GM18499 (cell line): ENCODE measurements at regions not wholly inside any gene's neighbourhood (a gene's known extent, or its start where the extent isn't known, plus 50 kb on each side); places are given as distances from the start of the nearest gene placed in this dataset.

Experiments
- ATAC-seq: cut with Tn5 transposase; IDR thresholded peaks from one replicate; pipeline ENCODE4 v1.9.1; 2021; ENCODE audit warnings: moderate number of reproducible peaks; ENCODE audit not compliant: insufficient read depth, unreplicated experiment

DNA sequence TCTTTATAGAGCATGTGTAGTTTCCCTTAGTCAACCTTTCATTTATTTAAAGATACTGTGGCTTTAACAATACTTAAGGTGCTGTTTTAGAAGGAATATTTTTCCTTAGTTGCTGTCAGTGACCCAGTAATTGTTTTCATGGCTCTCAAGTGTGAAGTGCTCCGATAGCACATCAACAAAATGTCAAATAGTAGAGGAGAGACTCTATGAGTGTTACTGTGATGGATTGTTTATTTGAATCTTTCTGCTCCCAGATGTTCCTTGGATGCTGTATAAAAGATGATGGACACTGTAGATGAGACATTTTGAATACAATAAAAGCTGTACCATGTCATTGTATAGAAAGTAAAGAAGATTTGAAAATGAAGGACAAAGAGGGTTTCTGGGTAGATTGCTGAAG, 1185.7 kb upstream of the C9orf72 start:
- no peak for ATAC-seq

DNA sequence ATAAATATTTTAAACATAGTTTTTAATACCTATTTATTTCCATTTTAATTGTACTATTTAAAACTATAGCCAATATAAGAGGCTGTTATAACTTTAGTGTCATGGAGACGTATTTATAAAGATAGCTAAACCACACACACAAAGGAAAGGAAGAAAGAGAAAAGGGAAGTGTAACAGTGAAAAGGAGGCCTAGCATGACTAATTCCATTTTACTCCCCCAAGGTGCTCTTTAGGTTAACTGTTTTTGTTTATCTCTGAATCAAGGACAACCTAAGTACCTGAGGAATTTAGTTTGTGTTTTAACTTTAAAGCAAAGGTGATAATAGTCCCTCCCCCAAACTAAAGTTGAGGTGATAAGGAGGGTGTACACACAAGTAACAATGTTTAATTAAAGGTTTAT, 1188.9 kb upstream of the C9orf72 start:
- no peak for ATAC-seq

DNA sequence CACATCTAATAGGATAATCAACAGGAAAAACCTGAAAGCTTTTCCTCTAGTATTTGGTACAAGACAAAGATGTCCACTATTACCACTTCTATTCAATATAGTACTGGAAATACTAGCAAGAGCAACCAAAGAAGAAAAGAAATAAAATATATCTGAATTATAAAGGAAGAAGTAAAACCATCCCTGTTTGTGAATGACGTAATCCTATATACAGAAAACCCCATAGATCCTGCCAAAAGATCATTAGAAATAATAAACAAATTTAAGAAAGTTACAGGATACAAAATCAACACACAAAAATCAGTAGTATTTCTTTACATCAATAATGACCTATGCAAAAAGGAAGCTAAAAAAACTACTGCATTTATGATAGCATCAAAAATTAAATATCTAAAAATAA, 1191.3 kb upstream of the C9orf72 start:
- ATAC-seq, result no peak

DNA sequence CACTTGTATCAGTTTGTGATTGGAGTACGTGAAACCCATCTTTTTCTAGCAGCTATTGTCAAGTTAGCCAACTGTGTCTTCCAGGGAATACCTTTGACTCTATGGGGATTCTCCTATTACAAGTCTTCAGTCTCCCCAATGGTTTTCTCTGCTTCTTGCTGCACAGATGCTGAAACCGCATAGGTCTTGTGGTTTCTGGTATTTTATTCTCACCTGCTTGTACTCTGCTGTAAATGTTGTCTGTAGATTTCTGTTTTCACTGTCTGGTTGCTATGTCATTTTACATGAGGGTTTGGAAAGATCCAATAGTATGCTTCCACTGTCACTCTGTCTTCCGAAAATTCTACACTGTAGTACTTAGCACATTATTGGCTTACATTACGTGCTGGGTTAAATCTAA, 1196.9 kb upstream of the C9orf72 start:
- ATAC-seq, result no peak

DNA sequence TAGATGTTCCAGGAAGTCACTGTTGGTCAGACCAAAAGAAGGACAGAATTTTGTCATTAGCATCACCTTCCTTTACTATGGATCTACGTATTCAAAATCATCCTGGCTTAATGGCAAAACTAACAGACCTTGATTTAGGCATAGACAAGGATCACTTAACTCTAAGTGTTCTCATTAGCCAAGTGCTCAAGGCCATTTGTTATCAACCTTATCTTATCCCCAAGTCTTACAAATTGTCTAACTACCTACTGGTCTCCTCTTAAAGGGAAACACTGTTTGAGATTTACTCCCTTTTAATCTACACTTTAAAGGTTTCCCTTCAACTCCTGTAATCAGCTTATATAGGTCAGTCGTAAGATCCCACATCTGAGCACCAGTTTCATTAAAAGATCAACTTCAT, 1197.5 kb upstream of the C9orf72 start:
- ATAC-seq, result no peak

DNA sequence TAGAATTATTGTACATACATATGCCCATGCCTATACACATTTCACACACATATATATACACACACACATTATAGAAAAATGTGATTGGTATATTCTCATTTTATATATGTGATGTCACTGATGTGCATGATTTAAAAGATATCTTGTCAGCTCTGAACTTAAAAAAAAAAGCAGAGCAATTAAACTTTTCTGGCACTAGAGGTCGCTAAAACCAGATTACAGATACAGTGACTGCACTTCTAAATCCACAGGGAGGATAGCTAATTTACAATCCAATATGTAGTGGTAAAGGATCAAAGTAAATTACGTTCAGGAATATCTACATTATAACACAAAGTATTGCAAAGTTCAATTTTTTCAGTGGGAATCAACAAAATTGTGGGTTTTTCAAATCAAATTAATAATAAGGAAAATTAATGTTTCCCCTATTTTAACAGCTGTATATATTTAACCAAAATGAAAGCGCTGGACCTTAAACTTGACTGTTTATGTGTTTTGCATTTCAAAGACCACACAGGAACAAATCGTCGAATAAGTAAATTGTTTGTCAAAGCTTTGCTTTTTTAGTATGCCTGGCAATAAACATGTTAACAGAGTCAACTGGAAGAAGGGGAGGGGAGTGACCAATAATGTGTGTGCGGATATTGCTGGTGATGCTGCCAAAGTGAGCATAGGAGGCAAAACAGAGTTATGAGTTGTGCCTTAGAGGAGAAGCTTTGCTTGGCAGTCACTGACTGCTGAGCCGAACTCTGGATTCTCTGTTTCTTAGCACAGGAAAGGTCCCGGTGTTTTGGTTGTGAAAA, 1201.4 kb upstream of the C9orf72 start:
- no peak for ATAC-seq

DNA sequence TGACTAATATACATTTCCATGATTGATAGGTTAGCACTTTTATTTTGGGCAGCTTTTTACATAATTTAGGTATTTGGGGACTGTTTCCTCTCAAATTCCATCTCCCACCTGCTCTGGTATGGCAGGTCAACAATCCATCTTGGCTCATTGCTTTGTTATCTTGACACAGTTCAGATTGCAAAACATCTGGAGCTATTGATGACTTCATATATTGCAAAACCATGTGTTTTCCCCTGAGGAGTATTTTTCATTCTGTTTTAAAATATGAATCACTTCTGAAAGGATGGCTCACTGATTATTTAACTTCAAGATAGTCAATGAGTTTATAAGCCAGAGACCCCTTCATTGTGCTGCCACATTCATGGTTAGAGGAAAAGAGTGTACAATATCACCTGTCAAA, 1206.0 kb upstream of the C9orf72 start:
- ATAC-seq, result no peak

DNA sequence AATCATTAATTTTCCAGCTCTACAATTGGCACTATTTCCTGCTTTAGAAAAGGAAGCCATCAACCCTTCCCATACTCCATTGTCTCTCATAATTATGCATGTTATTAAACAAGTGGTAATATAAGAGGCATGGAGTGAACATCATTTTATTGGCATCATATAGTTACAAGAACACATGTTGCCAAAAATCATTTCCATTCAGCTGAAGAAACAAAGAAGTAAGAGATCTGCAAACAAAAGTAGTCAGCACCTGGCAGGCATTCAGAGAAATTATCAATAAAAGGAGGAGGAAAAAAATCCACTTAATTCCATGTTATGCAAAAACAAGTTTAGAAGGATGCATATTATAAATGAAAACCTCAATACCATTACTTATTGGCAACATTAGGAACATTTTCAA, 1208.2 kb upstream of the C9orf72 start:
- no peak for ATAC-seq

DNA sequence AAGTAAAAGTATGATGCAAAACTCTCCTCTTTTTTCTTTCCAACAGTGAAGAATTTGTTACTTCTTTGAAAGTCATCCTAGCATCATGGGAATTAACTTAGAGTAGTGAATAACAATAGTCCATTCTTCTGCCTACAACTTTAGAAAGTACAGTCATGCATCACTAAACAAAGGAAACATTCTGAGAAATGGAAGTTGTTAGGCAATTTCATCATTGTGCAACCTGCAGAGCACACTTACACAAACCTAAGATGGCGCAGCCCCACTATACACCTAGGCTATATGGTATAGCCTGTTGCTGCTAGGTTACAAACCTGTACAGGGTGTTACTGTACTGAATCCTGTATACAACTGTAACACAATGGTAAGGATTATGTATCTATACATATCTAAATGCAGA, 1209.3 kb upstream of the C9orf72 start:
- no peak for ATAC-seq

DNA sequence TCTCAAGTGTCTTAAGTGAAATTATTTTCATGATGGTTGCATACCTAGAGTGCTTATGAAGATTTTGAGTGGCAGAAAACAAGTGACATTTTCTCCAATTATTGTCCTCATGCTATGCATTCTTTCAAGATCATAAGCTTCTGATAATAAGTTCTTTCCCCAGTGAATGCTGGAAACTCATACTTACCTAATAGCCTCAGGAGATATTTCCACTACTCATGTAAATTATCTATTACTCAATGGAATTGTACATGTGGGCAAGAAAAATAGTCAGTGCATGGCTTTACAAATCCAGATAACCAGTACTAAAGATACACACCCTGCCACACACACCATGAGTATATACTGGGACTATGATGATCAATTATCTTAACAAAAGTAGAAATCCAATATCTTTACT, 1219.4 kb upstream of the C9orf72 start:
- no peak for ATAC-seq

DNA sequence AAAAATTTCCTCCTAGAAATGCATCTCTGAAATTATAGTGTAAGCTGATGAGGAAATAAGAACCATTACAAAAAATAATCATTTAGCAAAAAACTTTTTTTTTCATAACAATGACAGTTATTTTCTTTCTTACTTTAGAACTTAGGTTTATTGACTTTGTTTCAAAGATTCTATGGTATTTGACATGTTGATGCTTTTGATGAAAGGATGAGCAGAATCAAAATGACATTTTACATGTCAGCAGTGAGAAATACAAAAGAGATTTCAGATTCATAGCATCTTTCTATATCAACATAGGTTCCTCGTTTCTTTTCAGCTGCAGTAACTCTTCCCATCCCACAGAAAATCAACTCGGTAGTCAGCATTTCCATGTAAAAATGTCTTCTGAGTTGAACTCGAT, 1226.6 kb upstream of the C9orf72 start:
- ATAC-seq, result no peak

DNA sequence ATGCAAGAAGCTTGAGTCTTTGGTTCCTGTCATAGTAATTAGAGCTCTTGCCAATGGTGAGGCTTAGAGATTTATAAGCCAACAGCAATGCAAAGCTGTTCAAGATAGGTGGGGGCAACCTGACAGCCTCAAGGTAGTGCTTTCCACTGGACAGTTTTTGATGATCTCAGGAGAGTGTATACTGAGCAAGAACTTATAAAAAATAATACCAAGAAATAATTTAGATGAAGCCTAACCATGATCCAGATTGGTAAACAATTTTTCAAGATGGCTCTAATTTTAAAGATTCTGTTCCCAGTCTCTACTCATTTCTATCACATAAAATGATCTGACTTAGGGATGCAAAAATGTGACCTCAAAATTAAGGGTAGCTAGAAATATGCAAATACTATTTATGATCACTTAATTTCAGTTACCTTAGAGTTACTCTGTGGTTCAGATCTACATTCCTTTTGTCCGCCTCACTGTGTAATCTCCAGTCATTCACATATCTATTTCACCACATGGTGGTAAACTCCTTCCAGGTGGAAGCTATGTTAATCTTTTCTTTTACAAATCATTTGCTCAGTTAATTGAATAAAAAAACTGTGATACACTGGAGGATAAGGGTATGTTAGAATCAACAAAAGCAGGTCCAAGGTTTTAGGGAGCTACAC, 1228.0 kb upstream of the C9orf72 start:
- ATAC-seq, result no peak

DNA sequence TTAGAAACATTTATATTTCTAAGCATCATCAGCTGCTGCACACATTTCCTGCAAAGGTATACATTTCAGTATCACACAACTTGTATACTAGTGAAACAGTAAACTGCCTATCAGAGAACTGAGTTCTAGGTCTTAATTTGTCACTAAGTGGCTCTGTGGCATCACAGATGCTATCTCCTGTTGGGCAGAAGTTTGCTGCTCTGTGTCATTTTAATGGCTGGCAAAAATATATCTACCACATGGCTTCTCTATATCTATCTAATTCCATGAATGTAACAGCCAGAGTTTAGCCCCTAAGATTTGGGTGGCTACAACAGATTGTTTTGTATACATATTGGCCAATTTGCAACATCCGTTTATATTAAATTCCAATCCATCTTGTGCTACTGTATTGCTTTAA, 1231.9 kb upstream of the C9orf72 start:
- no peak for ATAC-seq

DNA sequence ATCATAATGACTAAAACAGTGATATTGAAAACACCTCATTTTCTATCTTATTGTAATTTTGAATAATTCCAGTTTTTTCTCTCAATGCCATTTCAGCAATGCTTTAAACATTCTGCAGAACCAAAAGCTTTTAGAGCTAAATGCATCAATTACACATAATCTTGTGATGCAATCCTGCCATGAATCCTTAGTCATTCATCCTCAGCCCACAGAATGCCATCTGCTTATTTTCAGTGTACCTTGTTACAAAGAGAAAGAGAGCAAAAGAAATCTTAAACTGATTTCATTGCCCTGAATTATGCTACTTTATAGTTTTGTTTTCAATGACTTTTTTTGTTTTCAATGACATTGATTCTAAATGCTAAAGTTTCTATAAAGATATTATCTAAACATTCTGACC, 1234.8 kb upstream of the C9orf72 start:
- ATAC-seq, result no peak

DNA sequence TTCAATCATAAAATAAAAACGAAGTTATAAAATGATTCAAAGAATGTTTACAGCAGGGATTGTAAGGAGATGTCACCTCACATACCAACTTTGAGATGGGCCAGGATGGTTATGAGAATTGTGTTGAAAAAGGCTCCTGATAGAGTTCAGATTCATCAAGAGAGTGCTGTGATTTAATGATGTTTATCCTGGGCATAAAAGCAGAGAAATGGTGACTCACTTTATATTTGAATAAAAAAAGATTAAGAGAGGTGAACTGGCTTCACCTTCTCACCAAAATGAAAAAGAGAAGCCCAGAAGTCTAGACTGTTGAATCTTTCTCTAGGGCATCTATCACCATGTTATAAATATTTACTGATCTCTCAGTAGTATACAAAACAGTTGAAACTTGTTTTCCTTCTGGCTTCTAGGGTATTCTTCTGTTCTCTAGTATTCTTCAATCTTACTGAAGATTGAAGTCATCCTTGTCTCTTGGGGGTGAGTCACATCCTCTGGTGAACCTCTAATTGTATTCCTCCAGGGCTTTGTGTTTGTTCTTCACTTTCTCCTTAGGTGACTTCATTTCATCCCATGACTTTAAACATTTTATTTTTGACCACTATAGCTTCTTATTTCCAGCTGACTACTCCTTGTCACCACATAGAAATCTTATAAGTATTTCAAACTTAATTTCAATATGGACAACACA, 1237.3 kb upstream of the C9orf72 start:
- ATAC-seq, result no peak

DNA sequence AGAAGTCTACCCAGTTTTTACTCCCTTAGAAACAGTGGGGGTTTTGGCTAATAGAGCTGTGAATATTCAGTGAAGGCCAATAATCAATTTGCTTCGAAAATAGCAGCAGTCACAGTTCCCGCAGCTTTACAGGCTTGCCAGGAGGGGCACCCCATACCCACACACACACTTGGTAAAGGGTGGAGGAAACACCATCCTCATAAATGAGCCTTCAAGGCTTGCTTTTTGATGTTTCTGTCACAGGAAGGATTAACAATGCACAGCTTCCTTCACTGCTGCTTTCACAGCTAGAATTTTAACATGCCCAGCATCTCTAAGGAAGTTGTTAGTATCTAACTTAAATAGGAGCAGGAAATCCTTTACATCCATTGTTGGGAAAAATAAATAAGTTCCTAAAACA, 1247.5 kb upstream of the C9orf72 start:
- no peak for ATAC-seq

DNA sequence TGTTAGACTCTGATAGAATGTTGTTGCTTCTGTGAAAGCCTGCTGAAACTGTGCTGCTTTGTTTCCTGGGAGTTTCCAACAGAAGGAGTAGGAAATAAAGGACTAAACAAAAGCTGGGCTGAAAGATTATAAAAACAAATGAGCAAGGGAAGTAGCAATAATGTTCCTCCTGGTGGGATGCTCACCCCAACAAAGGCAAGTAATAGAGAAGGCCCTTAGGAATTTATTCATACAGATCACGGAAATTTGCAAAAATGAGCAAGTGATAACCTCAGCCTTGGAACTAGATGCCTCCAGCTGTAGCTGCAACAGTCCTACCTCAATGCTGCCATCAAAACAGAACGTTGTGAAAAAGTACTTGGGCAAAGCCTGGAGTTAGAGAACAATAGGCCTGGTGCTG, 1248.0 kb upstream of the C9orf72 start:
- no peak for ATAC-seq

DNA sequence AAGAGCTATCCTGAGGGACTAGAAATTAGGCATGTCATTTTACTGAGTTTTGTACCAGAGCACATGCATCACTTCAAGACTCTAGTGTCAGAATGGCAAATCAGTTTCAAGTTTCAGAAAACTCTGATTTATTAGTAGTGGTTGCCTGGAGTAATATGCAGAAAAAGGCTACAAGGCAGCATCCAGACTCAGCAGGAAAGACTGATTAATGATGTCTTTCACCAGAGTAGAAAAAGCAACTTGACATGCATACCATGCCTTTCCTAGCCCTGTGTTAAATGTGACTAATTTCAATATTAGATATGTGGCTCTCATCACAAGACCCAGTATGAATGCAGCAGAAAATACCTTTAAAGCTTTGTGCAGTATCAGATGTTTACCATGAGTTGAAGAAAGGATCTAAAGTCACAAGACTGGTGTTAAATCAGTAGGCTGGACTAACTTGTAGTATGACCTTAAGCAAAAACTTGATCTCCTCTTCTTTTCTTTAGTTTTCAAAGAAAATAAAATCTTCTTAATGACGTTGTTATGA, 1251.2 kb upstream of the C9orf72 start:
- no peak for ATAC-seq

DNA sequence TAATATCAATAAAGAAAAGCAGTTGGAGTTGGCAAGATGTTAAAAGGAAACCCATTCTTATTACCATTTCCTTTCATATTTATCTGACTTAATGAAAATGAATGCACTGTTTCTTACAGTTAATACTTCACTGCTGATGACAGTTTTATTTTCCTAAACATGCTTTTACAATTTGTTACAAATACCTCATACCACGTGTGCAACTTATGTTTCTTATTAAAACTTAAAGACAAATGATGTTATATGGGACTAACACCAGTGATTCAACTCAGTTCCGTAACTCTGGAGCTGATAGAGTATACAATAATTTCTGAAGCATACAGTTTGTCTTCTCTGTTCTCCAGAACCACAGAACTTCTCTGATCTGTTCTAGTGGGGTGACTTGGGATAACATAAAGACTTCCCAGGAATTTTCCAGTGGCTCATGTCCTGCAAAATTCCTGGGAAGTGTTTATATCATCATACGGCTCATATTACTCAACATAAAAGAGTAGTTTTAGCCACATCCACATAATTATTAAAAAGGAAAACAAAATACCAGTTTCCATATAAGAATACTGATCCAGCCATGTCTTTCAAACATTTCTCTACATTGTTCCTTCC, 1259.0 kb upstream of the C9orf72 start:
- no peak for ATAC-seq

DNA sequence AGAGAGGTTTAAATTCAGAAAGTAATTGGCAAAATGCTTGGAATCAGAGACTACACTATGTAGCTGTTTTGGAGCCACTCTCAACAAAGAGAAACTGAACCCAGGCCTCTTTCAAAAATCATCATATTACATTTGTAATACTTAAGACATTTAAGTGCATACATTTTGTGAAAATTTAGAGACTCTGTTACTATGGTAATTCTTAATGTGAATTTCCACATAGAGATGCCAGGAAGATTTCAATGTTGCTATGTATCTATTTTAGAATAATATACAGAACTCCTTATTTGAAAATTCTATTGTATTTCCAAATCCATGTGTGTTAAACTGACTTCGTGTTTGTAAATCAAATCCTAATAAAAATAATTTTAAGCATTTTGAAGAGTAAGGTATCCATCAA, 1260.9 kb upstream of the C9orf72 start:
- ATAC-seq, result no peak
